H9 (cell line): ENCODE measurements at regions not wholly inside any gene's neighbourhood (a gene's known extent, or its start where the extent isn't known, plus 50 kb on each side); places are given as distances from the start of the nearest gene placed in this dataset.

ENCODE experiments used
- DNase-seq: peaks from one replicate; pipeline ENCODE4 v3.0.0-alpha.2; 2017
- H2AFZ ChIP-seq: one replicate; pipeline ENCODE4 v1.6.1; 2013; ENCODE audit warnings: mild to moderate bottlenecking, low read length, control low read depth, moderate library complexity
- H2AK5ac ChIP-seq: 2 replicates; pipeline ENCODE4 v1.6.1; 2013; ENCODE audit warnings: low read length, control low read depth, mixed read lengths; ENCODE audit not compliant: insufficient read length
- H2BK120ac ChIP-seq: one replicate; pipeline ENCODE4 v1.6.1; 2013; ENCODE audit warnings: low read depth, mild to moderate bottlenecking, low read length, control low read depth, inconsistent platforms; ENCODE audit not compliant: poor library complexity, severe bottlenecking
- H2BK12ac ChIP-seq: 2 replicates; pipeline ENCODE4 v1.6.1; 2013; ENCODE audit warnings: low read length, control low read depth, mixed read lengths, low read depth; ENCODE audit not compliant: insufficient read length
- H2BK15ac ChIP-seq: 2 replicates; pipeline ENCODE4 v1.6.1; 2013; ENCODE audit warnings: low read depth, low read length, control low read depth
- H2BK20ac ChIP-seq: one replicate; pipeline ENCODE4 v1.6.1; 2013; ENCODE audit warnings: low read depth, mild to moderate bottlenecking, low read length, control low read depth, inconsistent platforms; ENCODE audit not compliant: poor library complexity, severe bottlenecking
- H2BK5ac ChIP-seq: 2 replicates; pipeline ENCODE4 v1.6.1; 2013; ENCODE audit warnings: low read length, control low read depth, mixed read lengths; ENCODE audit not compliant: insufficient read length
- H3K14ac ChIP-seq: 2 replicates; pipeline ENCODE4 v1.6.1; 2013; ENCODE audit warnings: low read length, control low read depth; ENCODE audit not compliant: insufficient read depth
- H3K18ac ChIP-seq: 2 replicates; pipeline ENCODE4 v1.6.1; 2013; ENCODE audit warnings: low read depth, mild to moderate bottlenecking, mixed read lengths, low read length, control low read depth; ENCODE audit not compliant: insufficient read length
- H3K23ac ChIP-seq: 2 replicates; pipeline ENCODE4 v1.6.1; 2013; ENCODE audit warnings: low read length, control low read depth, mixed read lengths, low read depth; ENCODE audit not compliant: insufficient read length
- H3K23me2 ChIP-seq: 2 replicates; pipeline ENCODE4 v1.6.1; 2013; ENCODE audit warnings: low read depth, mild to moderate bottlenecking, mixed read lengths, low read length, control low read depth; ENCODE audit not compliant: insufficient read length, poor library complexity, severe bottlenecking
- H3K27ac ChIP-seq: 2 replicates; pipeline ENCODE4 v1.5.1; 2013; ENCODE audit warnings: low read length, control low read depth, mixed read lengths, low read depth; ENCODE audit not compliant: insufficient read length
- H3K27me3 ChIP-seq: 2 replicates; pipeline ENCODE4 v1.6.1; 2013; ENCODE audit warnings: low read length, control low read depth, inconsistent platforms; ENCODE audit not compliant: insufficient read depth
- H3K4ac ChIP-seq: 2 replicates; pipeline ENCODE4 v1.6.1; 2013; ENCODE audit warnings: low read depth, mild to moderate bottlenecking, control low read depth, inconsistent platforms, low read length, moderate library complexity
- H3K4me1 ChIP-seq: 2 replicates; pipeline ENCODE4 v1.6.1; 2013; ENCODE audit warnings: low read length, control low read depth, inconsistent platforms; ENCODE audit not compliant: insufficient read depth
- H3K4me2 ChIP-seq: 2 replicates; pipeline ENCODE4 v1.6.1; 2013; ENCODE audit warnings: low read length, control low read depth, mixed read lengths; ENCODE audit not compliant: insufficient read length, insufficient read depth
- H3K56ac ChIP-seq: 2 replicates; pipeline ENCODE4 v1.6.1; 2013; ENCODE audit warnings: low read depth, mild to moderate bottlenecking, mixed read lengths, low read length, control low read depth; ENCODE audit not compliant: insufficient read length
- H3K79me1 ChIP-seq: 2 replicates; pipeline ENCODE4 v1.6.1; 2013; ENCODE audit warnings: low read depth, mild to moderate bottlenecking, moderate library complexity, low read length, control low read depth, inconsistent platforms; ENCODE audit not compliant: insufficient read depth, poor library complexity, severe bottlenecking
- H3K79me2 ChIP-seq: 2 replicates; pipeline ENCODE4 v1.6.1; 2013; ENCODE audit warnings: low read length, control low read depth, inconsistent platforms; ENCODE audit not compliant: insufficient read depth
- H3K9ac ChIP-seq: 2 replicates; pipeline ENCODE4 v1.6.1; 2013; ENCODE audit warnings: low read length, control low read depth, mixed read lengths; ENCODE audit not compliant: insufficient read length; ENCODE audit errors: extremely low read depth
- H3K9me3 ChIP-seq: one replicate; pipeline ENCODE4 v1.6.1; 2013; ENCODE audit warnings: low read depth, low read length, inconsistent platforms; ENCODE audit not compliant: control insufficient read depth
- H3T11ph ChIP-seq: one replicate; pipeline ENCODE4 v1.6.1; 2013; ENCODE audit warnings: mild to moderate bottlenecking, low read length, control low read depth, inconsistent platforms
- H4K20me1 ChIP-seq: one replicate; pipeline ENCODE4 v1.6.1; 2013; ENCODE audit not compliant: control insufficient read depth, insufficient read length, insufficient read depth
- H4K5ac ChIP-seq: 2 replicates; pipeline ENCODE4 v1.6.1; 2013; ENCODE audit warnings: low read depth, mild to moderate bottlenecking, mixed read lengths, low read length, control low read depth; ENCODE audit not compliant: insufficient read length
- H4K8ac ChIP-seq: replicated peaks from 2 replicates; pipeline ENCODE4 v1.6.1; 2013; ENCODE audit warnings: low read length, control low read depth, mixed read lengths, low read depth; ENCODE audit not compliant: insufficient read length
- H4K91ac ChIP-seq: 2 replicates; pipeline ENCODE4 v1.6.1; 2013; ENCODE audit warnings: low read depth, mild to moderate bottlenecking, moderate library complexity, mixed read lengths, low read length, control low read depth; ENCODE audit not compliant: insufficient read length
- H3K27ac Mint-ChIP-seq, 3 experiments: 2 replicates in 2 of 3; 3 replicates in 1 of 3; pipeline ENCODE4 v1.8.0; 2020 to 2021; ENCODE audit warnings: mixed read lengths in 3 of 3, mild to moderate bottlenecking in 1 of 3, moderate library complexity in 1 of 3
- H3K27me3 Mint-ChIP-seq: 2 replicates; pipeline ENCODE4 v1.8.0; 2021; ENCODE audit warnings: low read depth, mild to moderate bottlenecking, moderate library complexity, mixed read lengths
- H3K36me3 Mint-ChIP-seq, 3 experiments: 2 replicates in 2 of 3; 3 replicates in 1 of 3; pipeline ENCODE4 v1.8.0; 2020 to 2021; ENCODE audit warnings: low read depth in 3 of 3, mixed read lengths in 3 of 3; ENCODE audit not compliant: insufficient read depth in 1 of 3
- H3K4me1 Mint-ChIP-seq, 2 experiments: 2 replicates each; pipeline ENCODE4 v1.8.0; 2020; ENCODE audit warnings: mixed read lengths in 2 of 2
- H3K4me3 Mint-ChIP-seq, 2 experiments: 2 replicates in 1 of 2; 3 replicates in 1 of 2; pipeline ENCODE4 v1.8.0; 2020 to 2021; ENCODE audit warnings: mild to moderate bottlenecking in 2 of 2, mixed read lengths in 2 of 2, moderate library complexity in 1 of 2
- H3K9me3 Mint-ChIP-seq, 2 experiments: 2 replicates in 1 of 2; 3 replicates in 1 of 2; pipeline ENCODE4 v1.8.0; 2020; ENCODE audit warnings: mild to moderate bottlenecking in 2 of 2, mixed read lengths in 2 of 2, moderate library complexity in 1 of 2
- WGBS: extraction: QIAGEN DNeasy Blood & Tissue Kit; methylation state at CpG from one replicate; pipeline ENCODE4 v1.1.7; 2013; ENCODE audit warnings: missing lambda C conversion rate, low lambda C conversion rate, mixed read lengths; ENCODE audit not compliant: insufficient read length; ENCODE audit errors: extremely low coverage; 5-methylcytosine and 5-hydroxymethylcytosine counted together
- TF ChIP-seq, protein P1 (sequence below): fragments of 200-600 bp; sonication (generic); conservative IDR thresholded peaks from 3 replicates; pipeline ENCODE4 v1.8.0; 2021; ENCODE audit warnings: antibody characterized with exemption, mild to moderate bottlenecking

DNA sequence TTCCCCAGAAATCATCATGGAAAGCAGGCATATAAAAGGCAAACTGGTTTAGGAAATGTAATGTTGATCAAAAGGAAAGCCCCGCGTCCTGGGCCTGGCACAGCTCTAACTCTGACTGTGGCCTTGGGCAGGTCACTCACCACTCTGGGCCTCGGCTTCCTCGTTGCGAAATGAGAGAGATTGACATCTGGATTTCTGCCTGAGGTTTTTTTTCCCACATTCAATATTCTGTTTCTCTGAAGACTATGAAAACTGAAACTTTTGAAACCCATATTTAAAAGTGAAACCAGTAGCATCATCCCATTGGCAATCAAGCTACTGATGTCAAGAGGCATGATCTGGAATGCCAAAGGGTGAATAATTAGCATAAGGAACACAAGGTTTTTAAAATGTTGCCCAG lies 369.7 kb upstream of the NPVF start:
- Histone ChIP-seq H2BK12ac (no peak overlapping the region), H2BK15ac (no peak overlapping the region), H4K8ac (no peak overlapping the region), H3K23me2 (no peaks in the 10 kb centered on the region), H3K4me1 (no peaks in the 10 kb centered on the region), H3K79me2 (no peaks in the 10 kb centered on the region), H3K23ac (no peak overlapping the region), H2AFZ (no peak overlapping the region), H4K5ac (no peak overlapping the region), H2AK5ac (no peak overlapping the region), H3K27ac (no peak overlapping the region), H3K14ac (no peak overlapping the region), H3K9me3 (no peaks in the 10 kb centered on the region), H3K4ac (no peak overlapping the region), H4K20me1 (no peaks in the 10 kb centered on the region), H2BK20ac (no peak overlapping the region), H3K4me2 (no peak overlapping the region), H4K91ac (no peak overlapping the region), H2BK5ac (no peak overlapping the region), H3K79me1 (no peaks in the 10 kb centered on the region), H3K18ac (no peak overlapping the region), H3K27me3 (no peaks in the 10 kb centered on the region), H3K9ac (no peak overlapping the region), H3T11ph (no peak overlapping the region), H3K56ac (no peak overlapping the region), H2BK120ac (no peak overlapping the region)
- TF ChIP-seq, protein P1, sequence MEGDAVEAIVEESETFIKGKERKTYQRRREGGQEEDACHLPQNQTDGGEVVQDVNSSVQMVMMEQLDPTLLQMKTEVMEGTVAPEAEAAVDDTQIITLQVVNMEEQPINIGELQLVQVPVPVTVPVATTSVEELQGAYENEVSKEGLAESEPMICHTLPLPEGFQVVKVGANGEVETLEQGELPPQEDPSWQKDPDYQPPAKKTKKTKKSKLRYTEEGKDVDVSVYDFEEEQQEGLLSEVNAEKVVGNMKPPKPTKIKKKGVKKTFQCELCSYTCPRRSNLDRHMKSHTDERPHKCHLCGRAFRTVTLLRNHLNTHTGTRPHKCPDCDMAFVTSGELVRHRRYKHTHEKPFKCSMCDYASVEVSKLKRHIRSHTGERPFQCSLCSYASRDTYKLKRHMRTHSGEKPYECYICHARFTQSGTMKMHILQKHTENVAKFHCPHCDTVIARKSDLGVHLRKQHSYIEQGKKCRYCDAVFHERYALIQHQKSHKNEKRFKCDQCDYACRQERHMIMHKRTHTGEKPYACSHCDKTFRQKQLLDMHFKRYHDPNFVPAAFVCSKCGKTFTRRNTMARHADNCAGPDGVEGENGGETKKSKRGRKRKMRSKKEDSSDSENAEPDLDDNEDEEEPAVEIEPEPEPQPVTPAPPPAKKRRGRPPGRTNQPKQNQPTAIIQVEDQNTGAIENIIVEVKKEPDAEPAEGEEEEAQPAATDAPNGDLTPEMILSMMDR, result no peak
- WGBS, result no CpG with 5 or more reads among the region's 5 CpGs
- H3K27me3 Mint-ChIP-seq, result no peaks in the 10 kb centered on the region; the same call in 1 of the 2 replicates
- H3K9me3 Mint-ChIP-seq, result no peaks in the 10 kb centered on the region
- H3K27ac Mint-ChIP-seq, result no peak overlapping the region
- DNase-seq, result no peak
- H3K4me1 Mint-ChIP-seq, result no peaks in the 10 kb centered on the region
- H3K36me3 Mint-ChIP-seq, result no peaks in the 10 kb centered on the region
- H3K4me3 Mint-ChIP-seq, result no peak overlapping the region
